Prostate gland (tissue), 2 donors: ENCODE measurements at regions not wholly inside any gene's neighbourhood (a gene's known extent, or its start where the extent isn't known, plus 50 kb on each side); places are given as distances from the start of the nearest gene placed in this dataset.

ENCODE experiments used
- CTCF ChIP-seq, 4 experiments: fragments of 200-600 bp in 2 of 4; fragments of 450-650 bp in 2 of 4; sonication (generic) in 2 of 4; IDR thresholded peaks; 1 replicate in 3 of 4; 2 replicates in 1 of 4; pipeline ENCODE4 v1.5.1; 2016 to 2019; ENCODE audit warnings: antibody characterized with exemption in 4 of 4, mild to moderate bottlenecking in 2 of 4, moderate library complexity in 2 of 4
- POLR2A ChIP-seq: fragments of 450-650 bp; IDR thresholded peaks from one replicate; pipeline ENCODE4 v1.6.1; 2016; ENCODE audit warnings: antibody characterized with exemption, mild to moderate bottlenecking

GRCh38 chr7:94300176-94300835 is 94.4 kb upstream of the COL1A2 start:
- no peak for TF ChIP-seq POLR2A
- TF ChIP-seq CTCF (IDR thresholded peaks at IDR 0.05), result no peak
